Hepatocyte (in vitro differentiated cells): ENCODE measurements at regions not wholly inside any gene's neighbourhood (a gene's known extent, or its start where the extent isn't known, plus 50 kb on each side); places are given as distances from the start of the nearest gene placed in this dataset.

Source experiments
- CTCF ChIP-seq: fragments of 200-600 bp; sonication (generic); IDR thresholded peaks from 2 replicates; pipeline ENCODE4 v1.5.1; 2016; ENCODE audit warnings: antibody characterized with exemption, mild to moderate bottlenecking; ENCODE audit not compliant: poor library complexity
- EZH2phosphoT487 ChIP-seq: fragments of 200-600 bp; sonication (generic); IDR thresholded peaks from one replicate; pipeline ENCODE4 v1.6.1; 2018; ENCODE audit warnings: antibody characterized with exemption, mild to moderate bottlenecking, low read depth, moderate library complexity; ENCODE audit not compliant: unreplicated experiment, severe bottlenecking

DNA sequence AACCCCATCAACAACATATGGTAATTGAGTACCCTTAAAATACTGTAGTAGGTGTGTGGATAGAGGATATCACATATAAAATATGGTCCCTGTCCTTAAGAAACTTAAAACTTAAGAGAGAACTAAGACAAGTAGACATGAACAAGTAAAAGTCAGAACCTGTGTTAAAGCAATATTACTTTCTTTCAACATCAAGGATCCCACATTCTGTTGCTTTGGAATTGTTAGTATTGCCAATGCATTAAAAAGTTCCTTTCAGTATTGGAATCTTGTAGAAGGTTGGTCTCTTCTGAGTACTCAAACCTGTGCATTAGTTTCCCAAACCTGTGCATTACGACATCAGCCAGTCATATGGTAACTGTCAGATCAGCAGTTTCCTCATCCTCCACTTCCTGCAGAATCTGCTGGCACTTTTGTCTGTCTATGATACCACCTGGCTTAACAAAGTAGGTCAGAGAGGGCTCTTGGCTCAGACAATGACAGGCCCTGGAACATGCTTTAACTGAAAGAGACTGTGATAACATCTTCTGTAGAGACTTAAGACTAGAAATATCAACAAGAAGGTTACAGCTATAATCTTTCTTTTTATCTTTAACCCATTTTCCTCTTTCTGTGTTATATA is 56.5 kb downstream of the CCDC71L start:
- TF ChIP-seq CTCF (no peak), EZH2phosphoT487 (no peak)
